Trophoblast cell (in vitro differentiated cells and primary cell): ENCODE measurements at regions not wholly inside any gene's neighbourhood (a gene's known extent, or its start where the extent isn't known, plus 50 kb on each side); places are given as distances from the start of the nearest gene placed in this dataset.

Experiments
- DNase-seq, 2 donors: peaks; one replicate each; pipeline ENCODE4 v3.0.0-alpha.2; 2016
- H2AFZ ChIP-seq: 2 replicates; pipeline ENCODE4 v1.6.1; 2013; ENCODE audit warnings: low read length, moderate library complexity, mild to moderate bottlenecking; ENCODE audit not compliant: insufficient read depth, poor library complexity
- H2AK5ac ChIP-seq: 2 replicates; pipeline ENCODE4 v1.6.1; 2013; ENCODE audit warnings: mild to moderate bottlenecking, low read length
- H2BK120ac ChIP-seq: 2 replicates; pipeline ENCODE4 v1.6.1; 2013; ENCODE audit warnings: low read length, mild to moderate bottlenecking, moderate library complexity; ENCODE audit not compliant: insufficient read depth, poor library complexity
- H2BK12ac ChIP-seq: 2 replicates; pipeline ENCODE4 v1.6.1; 2013; ENCODE audit warnings: mild to moderate bottlenecking, low read length, moderate library complexity
- H2BK5ac ChIP-seq: 2 replicates; pipeline ENCODE4 v1.6.1; 2013; ENCODE audit warnings: low read length, low read depth, moderate library complexity, mild to moderate bottlenecking; ENCODE audit not compliant: poor library complexity
- H3K14ac ChIP-seq: 2 replicates; pipeline ENCODE4 v1.6.1; 2013; ENCODE audit warnings: mild to moderate bottlenecking, low read length
- H3K18ac ChIP-seq: 2 replicates; pipeline ENCODE4 v1.6.1; 2013; ENCODE audit warnings: mild to moderate bottlenecking, low read length
- H3K23ac ChIP-seq: 2 replicates; pipeline ENCODE4 v1.6.1; 2013; ENCODE audit warnings: low read length
- H3K27ac ChIP-seq: 2 replicates; pipeline ENCODE4 v1.5.1; 2013; ENCODE audit warnings: low read depth, mild to moderate bottlenecking, inconsistent platforms, low read length, moderate library complexity
- H3K27me3 ChIP-seq: 2 replicates; pipeline ENCODE4 v1.6.1; 2013; ENCODE audit warnings: inconsistent platforms, mild to moderate bottlenecking, low read length, moderate library complexity; ENCODE audit not compliant: insufficient read depth
- H3K36me3 ChIP-seq, 2 experiments: 1 replicate in 1 of 2; 2 replicates in 1 of 2; pipeline ENCODE4 v1.6.1; 2013; ENCODE audit warnings: low read length in 2 of 2, mild to moderate bottlenecking in 2 of 2, moderate library complexity in 1 of 2; ENCODE audit not compliant: insufficient read depth in 2 of 2, control insufficient read depth in 1 of 2
- H3K4ac ChIP-seq: 2 replicates; pipeline ENCODE4 v1.6.1; 2013; ENCODE audit warnings: low read depth, mild to moderate bottlenecking, low read length, moderate library complexity
- H3K4me1 ChIP-seq, 2 experiments: 1 replicate in 1 of 2; 2 replicates in 1 of 2; pipeline ENCODE4 v1.6.1; 2013; ENCODE audit warnings: low read length in 2 of 2, mild to moderate bottlenecking in 2 of 2, moderate library complexity in 1 of 2; ENCODE audit not compliant: insufficient read depth in 2 of 2, control insufficient read depth in 1 of 2
- H3K4me2 ChIP-seq: 2 replicates; pipeline ENCODE4 v1.6.1; 2013; ENCODE audit warnings: inconsistent platforms, mild to moderate bottlenecking, low read length, moderate library complexity
- H3K4me3 ChIP-seq: 2 replicates; pipeline ENCODE4 v1.5.1; 2013; ENCODE audit warnings: mild to moderate bottlenecking, low read depth, low read length, inconsistent platforms
- H3K79me1 ChIP-seq: one replicate; pipeline ENCODE4 v1.6.1; 2013; ENCODE audit warnings: low read length
- H3K79me2 ChIP-seq: 2 replicates; pipeline ENCODE4 v1.6.1; 2013; ENCODE audit warnings: low read length, mild to moderate bottlenecking; ENCODE audit not compliant: control insufficient read depth, insufficient read depth, poor library complexity
- H3K9ac ChIP-seq: 2 replicates; pipeline ENCODE4 v1.6.1; 2013; ENCODE audit warnings: mild to moderate bottlenecking, low read length
- H3K9me3 ChIP-seq: 2 replicates; pipeline ENCODE4 v1.6.1; 2013; ENCODE audit warnings: low read depth, mild to moderate bottlenecking, control low read depth, inconsistent platforms, low read length; ENCODE audit not compliant: insufficient read depth
- H4K12ac ChIP-seq: 2 replicates; pipeline ENCODE4 v1.6.1; 2013; ENCODE audit warnings: low read depth, mild to moderate bottlenecking, low read length, moderate library complexity
- H4K8ac ChIP-seq: 2 replicates; pipeline ENCODE4 v1.6.1; 2013; ENCODE audit warnings: low read depth, mild to moderate bottlenecking, low read length, moderate library complexity
- H4K91ac ChIP-seq: one replicate; pipeline ENCODE4 v1.6.1; 2013; ENCODE audit warnings: low read depth, mild to moderate bottlenecking, low read length, moderate library complexity
- WGBS: extraction: QIAGEN DNeasy Blood & Tissue Kit; methylation state at CpG from one replicate; pipeline ENCODE4 v1.1.7; 2013; ENCODE audit warnings: missing lambda C conversion rate; ENCODE audit not compliant: insufficient read length, insufficient coverage; ENCODE audit errors: extremely low coverage; 5-methylcytosine and 5-hydroxymethylcytosine counted together

DNA sequence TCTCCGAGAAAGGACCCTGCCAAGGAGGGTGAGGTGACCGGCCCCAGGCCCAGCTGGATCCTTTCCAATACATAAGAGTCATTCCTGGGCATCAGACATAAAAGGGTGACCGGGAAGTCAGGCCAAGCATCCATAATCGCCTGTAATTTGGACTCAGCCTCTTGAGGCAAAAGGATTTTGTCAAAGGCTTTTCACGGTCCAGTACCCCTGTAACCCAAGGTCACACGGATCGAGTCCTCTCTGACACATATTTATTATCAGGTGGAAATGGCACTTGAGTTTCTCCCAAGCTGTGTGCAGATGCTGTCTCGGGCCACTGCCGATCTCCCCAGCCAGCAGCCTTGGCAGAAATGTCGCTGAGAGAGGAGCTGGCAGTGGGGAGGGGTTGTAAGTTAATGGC lies 556.5 kb downstream of the MN1 start:
- H3K4me3 ChIP-seq = no peak overlapping the region
- WGBS = no CpG with 5 or more reads among the region's 10 CpGs
- H3K14ac ChIP-seq = no peak overlapping the region
- H3K36me3 ChIP-seq = no peaks in the 10 kb centered on the region
- no peak overlapping the region for H2AFZ ChIP-seq
- H4K12ac ChIP-seq = no peak overlapping the region
- H3K4me2 ChIP-seq = no peak overlapping the region
- no peak overlapping the region for H2BK120ac ChIP-seq
- H2AK5ac ChIP-seq = no peak overlapping the region
- no peak overlapping the region for H4K8ac ChIP-seq
- no peak overlapping the region for H3K4ac ChIP-seq
- no peak overlapping the region for H4K91ac ChIP-seq
- no peaks in the 10 kb centered on the region for H3K79me1 ChIP-seq
- no peak for DNase-seq
- peaks cover 1 to 4% of the 10 kb centered on the region in 2 experiments for H3K4me1 ChIP-seq
- H3K23ac ChIP-seq = no peak overlapping the region
- no peak overlapping the region for H3K27ac ChIP-seq
- H3K9me3 ChIP-seq = no peaks in the 10 kb centered on the region
- H2BK12ac ChIP-seq = no peak overlapping the region
- H3K27me3 ChIP-seq = no peaks in the 10 kb centered on the region
- no peak overlapping the region for H3K18ac ChIP-seq
- H3K79me2 ChIP-seq = no peaks in the 10 kb centered on the region
- no peak overlapping the region for H2BK5ac ChIP-seq
- H3K9ac ChIP-seq = no peak overlapping the region

DNA sequence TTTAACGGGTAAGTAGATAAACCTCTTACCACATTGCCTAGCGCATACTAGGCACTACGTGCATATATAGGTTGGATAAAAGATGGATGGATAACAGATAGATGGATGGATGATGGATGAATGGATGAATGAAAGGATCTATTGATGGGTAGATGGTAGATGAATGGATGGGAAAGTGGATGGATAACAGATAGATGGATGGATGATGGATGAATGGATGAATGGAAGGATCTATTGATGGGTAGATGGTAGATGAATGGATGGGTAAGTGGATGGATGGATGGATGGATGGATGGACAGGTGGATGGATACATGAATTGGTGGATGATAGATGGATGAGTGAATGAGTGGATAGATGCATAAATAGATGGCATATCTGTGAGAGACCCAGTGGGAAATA lies 555.0 kb downstream of the MN1 start:
- no peak for DNase-seq
- H3K9ac ChIP-seq = no peak overlapping the region
- H3K4ac ChIP-seq = no peak overlapping the region
- no peak overlapping the region for H2AK5ac ChIP-seq
- H4K8ac ChIP-seq = no peak overlapping the region
- no peak overlapping the region for H2BK5ac ChIP-seq
- no peak overlapping the region for H2BK120ac ChIP-seq
- H3K4me1 ChIP-seq = peaks cover 0 to 2% of the 10 kb centered on the region in 2 experiments
- H3K9me3 ChIP-seq = no peaks in the 10 kb centered on the region
- H3K23ac ChIP-seq = no peak overlapping the region
- H3K18ac ChIP-seq = no peak overlapping the region
- H4K91ac ChIP-seq = no peak overlapping the region
- no peaks in the 10 kb centered on the region for H3K79me2 ChIP-seq
- no peak overlapping the region for H3K4me2 ChIP-seq
- H2BK12ac ChIP-seq = no peak overlapping the region
- no peak overlapping the region for H3K27ac ChIP-seq
- H3K79me1 ChIP-seq = no peaks in the 10 kb centered on the region
- no peak overlapping the region for H3K14ac ChIP-seq
- no peaks in the 10 kb centered on the region for H3K36me3 ChIP-seq
- H4K12ac ChIP-seq = no peak overlapping the region
- WGBS = no CpG with 5 or more reads among the region's 3 CpGs
- H2AFZ ChIP-seq = no peak overlapping the region
- H3K27me3 ChIP-seq = no peaks in the 10 kb centered on the region
- H3K4me3 ChIP-seq = no peak overlapping the region

GRCh38 chr22:27247701-27248434 lies 553.7 kb downstream of the MN1 start:
- peaks cover 5 to 8% of the 10 kb centered on the region in 2 experiments for H3K4me1 ChIP-seq
- H4K12ac ChIP-seq = no peak overlapping the region
- no peak overlapping the region for H3K18ac ChIP-seq
- H3K27ac ChIP-seq = no peak overlapping the region
- no peak overlapping the region for H2BK12ac ChIP-seq
- no peak for DNase-seq
- no peak overlapping the region for H4K8ac ChIP-seq
- no peak overlapping the region for H2AFZ ChIP-seq
- no CpG with 5 or more reads among the region's 11 CpGs for WGBS
- no peak overlapping the region for H2BK120ac ChIP-seq
- H2BK5ac ChIP-seq = no peak overlapping the region
- H3K79me1 ChIP-seq = no peaks in the 10 kb centered on the region
- H3K9me3 ChIP-seq = no peaks in the 10 kb centered on the region
- H3K9ac ChIP-seq = no peak overlapping the region
- no peak overlapping the region for H3K4ac ChIP-seq
- no peak overlapping the region for H3K14ac ChIP-seq
- H3K27me3 ChIP-seq = no peaks in the 10 kb centered on the region
- no peak overlapping the region for H3K23ac ChIP-seq
- H3K36me3 ChIP-seq = no peaks in the 10 kb centered on the region
- H3K4me2 ChIP-seq = no peak overlapping the region
- H2AK5ac ChIP-seq = no peak overlapping the region
- H3K4me3 ChIP-seq = no peak overlapping the region
- no peaks in the 10 kb centered on the region for H3K79me2 ChIP-seq
- no peak overlapping the region for H4K91ac ChIP-seq

DNA sequence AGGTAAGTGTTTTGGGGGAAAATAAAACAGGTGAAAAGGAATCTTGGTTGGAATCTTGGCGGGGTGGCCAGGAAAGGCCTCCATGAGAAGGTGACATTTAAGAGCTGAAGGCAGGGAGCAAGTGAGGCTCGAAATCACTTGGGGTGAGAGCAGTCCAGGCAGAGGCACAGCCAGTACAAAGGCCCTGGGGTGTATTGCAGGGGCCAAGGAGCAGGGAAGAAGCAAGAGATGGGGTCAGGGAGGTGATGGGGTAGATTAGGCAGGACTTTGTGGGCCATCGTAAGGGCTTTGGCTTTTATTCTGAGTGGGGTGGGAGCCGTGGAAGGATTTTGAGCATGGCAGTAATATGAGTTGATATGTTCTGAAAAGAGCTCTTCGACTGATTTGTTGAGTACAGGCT lies 551.1 kb downstream of the MN1 start:
- Histone ChIP-seq H4K8ac (no peak overlapping the region), H3K79me1 (no peaks in the 10 kb centered on the region), H3K4me1 (peaks cover 5 to 8% of the 10 kb centered on the region in 2 experiments), H3K4me3 (no peak overlapping the region), H4K12ac (no peak overlapping the region), H2BK5ac (no peak overlapping the region), H2AFZ (no peak overlapping the region), H3K9me3 (peaks cover 4% of the 10 kb centered on the region), H3K4ac (no peak overlapping the region), H2BK120ac (no peak overlapping the region), H3K14ac (no peak overlapping the region), H3K23ac (no peak overlapping the region), H2AK5ac (no peak overlapping the region), H2BK12ac (peak overlapping the region; percentile 42), H3K27ac (no peak overlapping the region), H3K18ac (no peak overlapping the region), H3K9ac (no peak overlapping the region), H3K27me3 (no peaks in the 10 kb centered on the region), H4K91ac (no peak overlapping the region), H3K79me2 (no peaks in the 10 kb centered on the region), H3K36me3 (no peaks in the 10 kb centered on the region), H3K4me2 (no peak overlapping the region)
- no peak for DNase-seq
- no CpG with 5 or more reads among the region's 5 CpGs for WGBS
